ENCODE measurements at regions not wholly inside any gene's neighbourhood (a gene's known extent, or its start where the extent isn't known, plus 50 kb on each side); places are given as distances from the start of the nearest gene placed in this dataset.

DNA sequence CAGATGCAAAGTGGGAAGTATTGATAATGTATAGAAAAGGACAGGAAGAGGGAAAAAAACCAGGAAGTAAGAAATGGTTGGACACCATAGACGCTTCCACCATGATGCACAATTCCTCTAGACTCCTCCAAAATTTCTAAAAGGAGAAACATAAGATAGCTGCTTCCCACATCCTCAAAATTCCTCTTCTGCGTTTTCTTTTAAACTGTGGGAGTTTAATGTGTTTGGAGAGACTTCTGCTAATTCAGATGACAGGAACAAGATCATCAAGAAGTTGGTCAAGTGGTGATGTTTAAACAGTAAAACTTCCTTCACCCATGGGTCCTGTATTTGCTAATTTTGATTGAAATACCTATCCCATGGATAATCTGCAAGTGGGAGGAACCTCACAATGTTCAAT is 130.2 kb downstream of the IRS2 start:
- intact Hi-C loops (cut with micrococcal nuclease; ENCODE audit: unreplicated experiment): no loop called here
- no TSS peak for BruUV-seq (replicated peaks)
- H3K27ac ChIP-seq (ENCODE audit: control insufficient read depth, insufficient read depth): no peak overlapping the region
- no peak overlapping the region for H3K9ac ChIP-seq (ENCODE audit: control insufficient read depth, insufficient read depth, low read length)
- no peaks in the 10 kb centered on the region for H3K9me3 ChIP-seq (replicated peaks; ENCODE audit: control insufficient read depth, insufficient read depth, low read length)
- no peaks in the 10 kb centered on the region for H3K36me3 ChIP-seq (ENCODE audit: control insufficient read depth in 2 of 2, insufficient read depth in 2 of 2, low read length in 1 of 2)
- H3K27me3 ChIP-seq (replicated peaks in 1 of 2; ENCODE audit: control insufficient read depth in 2 of 2, insufficient read depth in 2 of 2, low read length in 1 of 2): no peaks in the 10 kb centered on the region
- H3K79me2 ChIP-seq (ENCODE audit: control insufficient read depth, insufficient read depth, low read length): no peaks in the 10 kb centered on the region
- no peak overlapping the region for H2AFZ ChIP-seq (ENCODE audit: control insufficient read depth, low read depth, low read length)
- ChIA-PET POLR2A (no interaction called here), RAD21 (ENCODE audit: unreplicated experiment) (no interaction called here), CTCF (no interaction called here), SMC1A (ENCODE audit: uncharacterized antibody, unreplicated experiment) (interaction anchor here (0.5 kb wide), 1 partner anchor 257 kb away, joined by 3 read pairs; no protein-coding TSS in a partner anchor)
- H4K20me1 ChIP-seq (ENCODE audit: control insufficient read depth, insufficient read depth): no peaks in the 10 kb centered on the region
- WGBS (ENCODE audit: insufficient coverage, insufficient replicate concordance, low lambda C conversion rate, missing lambda C conversion rate): 0% methylated on average over 2 of the region's 2 CpGs
- H3K4me3 ChIP-seq: no peak overlapping the region
- no peak overlapping the region for H3K4me2 ChIP-seq (ENCODE audit: control insufficient read depth, insufficient read depth)
- ATAC-seq (no peak), DNase-seq (ENCODE audit: low read depth, low spot score) (no peak), FAIRE-seq (no peak)
- H3K4me1 ChIP-seq (ENCODE audit: control insufficient read depth, insufficient read depth, low read length): no peaks in the 10 kb centered on the region
- in situ Hi-C loops (cut with MboI): no loop called here
- TF ChIP-seq ZNF384 (IDR thresholded peaks at IDR 0.05; ENCODE audit: borderline replicate concordance, low read depth, low read length): no peak
- TF ChIP-seq, protein P1, sequence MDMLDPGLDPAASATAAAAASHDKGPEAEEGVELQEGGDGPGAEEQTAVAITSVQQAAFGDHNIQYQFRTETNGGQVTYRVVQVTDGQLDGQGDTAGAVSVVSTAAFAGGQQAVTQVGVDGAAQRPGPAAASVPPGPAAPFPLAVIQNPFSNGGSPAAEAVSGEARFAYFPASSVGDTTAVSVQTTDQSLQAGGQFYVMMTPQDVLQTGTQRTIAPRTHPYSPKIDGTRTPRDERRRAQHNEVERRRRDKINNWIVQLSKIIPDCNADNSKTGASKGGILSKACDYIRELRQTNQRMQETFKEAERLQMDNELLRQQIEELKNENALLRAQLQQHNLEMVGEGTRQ (IDR thresholded peaks at IDR 0.05; ENCODE audit: borderline replicate concordance, low read depth, low read length): no peak
- TF ChIP-seq, protein P2, sequence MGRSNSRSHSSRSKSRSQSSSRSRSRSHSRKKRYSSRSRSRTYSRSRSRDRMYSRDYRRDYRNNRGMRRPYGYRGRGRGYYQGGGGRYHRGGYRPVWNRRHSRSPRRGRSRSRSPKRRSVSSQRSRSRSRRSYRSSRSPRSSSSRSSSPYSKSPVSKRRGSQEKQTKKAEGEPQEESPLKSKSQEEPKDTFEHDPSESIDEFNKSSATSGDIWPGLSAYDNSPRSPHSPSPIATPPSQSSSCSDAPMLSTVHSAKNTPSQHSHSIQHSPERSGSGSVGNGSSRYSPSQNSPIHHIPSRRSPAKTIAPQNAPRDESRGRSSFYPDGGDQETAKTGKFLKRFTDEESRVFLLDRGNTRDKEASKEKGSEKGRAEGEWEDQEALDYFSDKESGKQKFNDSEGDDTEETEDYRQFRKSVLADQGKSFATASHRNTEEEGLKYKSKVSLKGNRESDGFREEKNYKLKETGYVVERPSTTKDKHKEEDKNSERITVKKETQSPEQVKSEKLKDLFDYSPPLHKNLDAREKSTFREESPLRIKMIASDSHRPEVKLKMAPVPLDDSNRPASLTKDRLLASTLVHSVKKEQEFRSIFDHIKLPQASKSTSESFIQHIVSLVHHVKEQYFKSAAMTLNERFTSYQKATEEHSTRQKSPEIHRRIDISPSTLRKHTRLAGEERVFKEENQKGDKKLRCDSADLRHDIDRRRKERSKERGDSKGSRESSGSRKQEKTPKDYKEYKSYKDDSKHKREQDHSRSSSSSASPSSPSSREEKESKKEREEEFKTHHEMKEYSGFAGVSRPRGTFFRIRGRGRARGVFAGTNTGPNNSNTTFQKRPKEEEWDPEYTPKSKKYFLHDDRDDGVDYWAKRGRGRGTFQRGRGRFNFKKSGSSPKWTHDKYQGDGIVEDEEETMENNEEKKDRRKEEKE (IDR thresholded peaks at IDR 0.05): no peak
- TF ChIP-seq SREBF2 (IDR thresholded peaks at IDR 0.05; ENCODE audit: low read length): no peak

DNA sequence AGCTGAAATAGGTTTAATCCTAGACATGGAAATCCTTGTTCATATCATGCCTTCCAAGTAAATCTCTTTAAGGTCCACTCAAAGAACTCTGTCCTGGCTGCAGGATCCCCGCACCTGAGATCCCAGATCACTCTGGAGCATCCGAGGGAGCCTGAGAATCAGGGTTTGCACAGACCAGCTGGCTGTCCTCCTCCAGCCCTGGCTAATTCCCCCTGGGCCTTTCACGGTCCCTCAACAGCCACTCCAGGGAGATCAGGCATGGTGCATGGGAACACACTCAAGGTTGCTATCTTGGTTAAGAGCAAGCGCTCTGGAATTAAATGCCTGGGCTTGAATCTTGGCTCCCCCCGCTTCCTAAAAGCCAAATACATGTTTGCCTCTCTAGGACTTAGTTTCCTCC is 130.8 kb downstream of the IRS2 start:
- in situ Hi-C loops (cut with MboI): no loop called here
- ChIA-PET RAD21 (ENCODE audit: unreplicated experiment) (no interaction called here), SMC1A (ENCODE audit: uncharacterized antibody, unreplicated experiment) (no interaction called here), POLR2A (no interaction called here), CTCF (no interaction called here)
- Histone ChIP-seq H3K36me3 (ENCODE audit: control insufficient read depth in 2 of 2, insufficient read depth in 2 of 2, low read length in 1 of 2) (no peaks in the 10 kb centered on the region), H3K4me1 (ENCODE audit: control insufficient read depth, insufficient read depth, low read length) (no peaks in the 10 kb centered on the region), H3K79me2 (ENCODE audit: control insufficient read depth, insufficient read depth, low read length) (no peaks in the 10 kb centered on the region), H3K9ac (ENCODE audit: control insufficient read depth, insufficient read depth, low read length) (no peak overlapping the region), H2AFZ (ENCODE audit: control insufficient read depth, low read depth, low read length) (no peak overlapping the region), H3K27me3 (replicated peaks in 1 of 2; ENCODE audit: control insufficient read depth in 2 of 2, insufficient read depth in 2 of 2, low read length in 1 of 2) (no peaks in the 10 kb centered on the region), H4K20me1 (ENCODE audit: control insufficient read depth, insufficient read depth) (no peaks in the 10 kb centered on the region), H3K4me2 (ENCODE audit: control insufficient read depth, insufficient read depth) (no peak overlapping the region), H3K27ac (ENCODE audit: control insufficient read depth, insufficient read depth) (no peak overlapping the region), H3K9me3 (replicated peaks; ENCODE audit: control insufficient read depth, insufficient read depth, low read length) (no peaks in the 10 kb centered on the region), H3K4me3 (no peak overlapping the region)
- DNase-seq (ENCODE audit: low read depth, low spot score) (no peak), ATAC-seq (no peak), FAIRE-seq (no peak)
- BruUV-seq (replicated peaks): no TSS peak
- 21% methylated on average over 5 of the region's 5 CpGs for WGBS (ENCODE audit: insufficient coverage, insufficient replicate concordance, low lambda C conversion rate, missing lambda C conversion rate)
- intact Hi-C loops (cut with micrococcal nuclease; ENCODE audit: unreplicated experiment): no loop called here
- TF ChIP-seq, protein P3, sequence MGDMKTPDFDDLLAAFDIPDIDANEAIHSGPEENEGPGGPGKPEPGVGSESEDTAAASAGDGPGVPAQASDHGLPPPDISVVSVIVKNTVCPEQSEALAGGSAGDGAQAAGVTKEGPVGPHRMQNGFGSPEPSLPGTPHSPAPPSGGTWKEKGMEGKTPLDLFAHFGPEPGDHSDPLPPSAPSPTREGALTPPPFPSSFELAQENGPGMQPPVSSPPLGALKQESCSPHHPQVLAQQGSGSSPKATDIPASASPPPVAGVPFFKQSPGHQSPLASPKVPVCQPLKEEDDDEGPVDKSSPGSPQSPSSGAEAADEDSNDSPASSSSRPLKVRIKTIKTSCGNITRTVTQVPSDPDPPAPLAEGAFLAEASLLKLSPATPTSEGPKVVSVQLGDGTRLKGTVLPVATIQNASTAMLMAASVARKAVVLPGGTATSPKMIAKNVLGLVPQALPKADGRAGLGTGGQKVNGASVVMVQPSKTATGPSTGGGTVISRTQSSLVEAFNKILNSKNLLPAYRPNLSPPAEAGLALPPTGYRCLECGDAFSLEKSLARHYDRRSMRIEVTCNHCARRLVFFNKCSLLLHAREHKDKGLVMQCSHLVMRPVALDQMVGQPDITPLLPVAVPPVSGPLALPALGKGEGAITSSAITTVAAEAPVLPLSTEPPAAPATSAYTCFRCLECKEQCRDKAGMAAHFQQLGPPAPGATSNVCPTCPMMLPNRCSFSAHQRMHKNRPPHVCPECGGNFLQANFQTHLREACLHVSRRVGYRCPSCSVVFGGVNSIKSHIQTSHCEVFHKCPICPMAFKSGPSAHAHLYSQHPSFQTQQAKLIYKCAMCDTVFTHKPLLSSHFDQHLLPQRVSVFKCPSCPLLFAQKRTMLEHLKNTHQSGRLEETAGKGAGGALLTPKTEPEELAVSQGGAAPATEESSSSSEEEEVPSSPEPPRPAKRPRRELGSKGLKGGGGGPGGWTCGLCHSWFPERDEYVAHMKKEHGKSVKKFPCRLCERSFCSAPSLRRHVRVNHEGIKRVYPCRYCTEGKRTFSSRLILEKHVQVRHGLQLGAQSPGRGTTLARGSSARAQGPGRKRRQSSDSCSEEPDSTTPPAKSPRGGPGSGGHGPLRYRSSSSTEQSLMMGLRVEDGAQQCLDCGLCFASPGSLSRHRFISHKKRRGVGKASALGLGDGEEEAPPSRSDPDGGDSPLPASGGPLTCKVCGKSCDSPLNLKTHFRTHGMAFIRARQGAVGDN (IDR thresholded peaks at IDR 0.05): no peak
- no peak for TF ChIP-seq SUZ12 (IDR thresholded peaks at IDR 0.05; ENCODE audit: unreplicated experiment)
- no peak for TF ChIP-seq RFX5 (IDR thresholded peaks at IDR 0.05; ENCODE audit: low read depth, low read length)
- TF ChIP-seq, protein P4, sequence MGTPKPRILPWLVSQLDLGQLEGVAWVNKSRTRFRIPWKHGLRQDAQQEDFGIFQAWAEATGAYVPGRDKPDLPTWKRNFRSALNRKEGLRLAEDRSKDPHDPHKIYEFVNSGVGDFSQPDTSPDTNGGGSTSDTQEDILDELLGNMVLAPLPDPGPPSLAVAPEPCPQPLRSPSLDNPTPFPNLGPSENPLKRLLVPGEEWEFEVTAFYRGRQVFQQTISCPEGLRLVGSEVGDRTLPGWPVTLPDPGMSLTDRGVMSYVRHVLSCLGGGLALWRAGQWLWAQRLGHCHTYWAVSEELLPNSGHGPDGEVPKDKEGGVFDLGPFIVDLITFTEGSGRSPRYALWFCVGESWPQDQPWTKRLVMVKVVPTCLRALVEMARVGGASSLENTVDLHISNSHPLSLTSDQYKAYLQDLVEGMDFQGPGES (IDR thresholded peaks at IDR 0.05): no peak
- TF ChIP-seq GATAD2B (conservative IDR thresholded peaks at IDR 0.05; ENCODE audit: low read depth): no peak

Data from GM12878 (cell line).